ENCODE measurements at regions not wholly inside any gene's neighbourhood (a gene's known extent, or its start where the extent isn't known, plus 50 kb on each side); places are given as distances from the start of the nearest gene placed in this dataset.
"Not testable (repeated sequence)": the region's sequence is repeated elsewhere in the genome, so short reads cannot be mapped to it uniquely, and the experiment has no call there.

DNA sequence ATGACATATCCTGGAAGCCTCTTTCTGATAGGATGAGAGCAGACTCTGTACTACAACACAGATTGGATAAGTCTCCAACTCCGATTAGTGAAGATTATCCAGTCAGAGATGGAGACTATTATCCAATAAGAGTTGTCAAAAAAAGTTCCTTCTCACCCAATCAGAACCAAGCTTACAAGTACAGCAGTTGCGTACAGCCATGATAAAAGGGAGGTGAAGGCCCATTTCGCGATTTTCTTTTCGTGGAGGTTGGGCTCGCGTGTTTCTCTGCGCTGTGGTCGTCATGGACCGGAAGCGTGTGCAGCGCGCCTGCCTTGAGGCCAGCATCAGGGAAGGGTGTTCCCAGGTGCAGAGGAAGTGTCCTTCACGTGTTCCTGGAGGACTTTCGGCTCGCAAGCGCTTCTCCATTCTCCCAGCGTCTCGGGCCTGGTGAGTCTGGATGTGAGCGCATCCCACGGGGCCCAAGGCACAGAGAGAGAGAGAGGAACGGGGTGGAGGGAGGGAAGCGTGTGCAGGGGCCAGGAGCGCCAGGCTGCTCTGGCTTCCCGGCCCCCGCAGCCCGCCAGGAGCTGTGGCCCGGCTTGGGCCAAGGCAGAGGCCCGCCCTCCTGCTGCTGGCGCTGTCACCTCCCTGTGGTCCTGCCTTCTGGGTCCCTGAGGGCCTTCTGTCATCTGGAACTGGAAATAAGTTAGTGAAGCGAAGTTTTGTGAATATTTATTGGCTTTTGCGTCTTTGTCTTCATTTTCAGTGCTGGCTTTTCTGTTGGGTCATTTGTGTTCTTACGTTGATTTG is 53.9 kb downstream of the CDRT15L2 start:
- not testable (repeated sequence) for DNase-seq

DNA sequence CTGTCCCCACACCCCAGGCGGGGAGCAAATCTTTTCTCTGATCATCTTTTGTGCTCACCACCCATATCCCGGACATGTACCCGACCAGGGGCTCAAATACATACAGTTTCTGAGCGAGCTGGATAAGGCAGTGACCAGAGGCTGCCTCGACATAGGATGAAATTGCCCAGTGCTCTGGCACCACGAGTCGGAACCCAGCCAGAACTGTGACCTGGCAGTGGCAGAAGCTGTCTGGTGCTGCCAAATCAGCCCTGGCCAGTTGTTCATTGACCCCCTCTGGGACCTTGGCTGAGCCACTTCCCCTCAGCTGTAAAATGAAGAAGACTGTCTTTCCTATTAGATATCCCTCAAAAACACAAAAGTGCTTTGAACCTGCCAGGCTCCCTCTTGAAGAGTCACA is 60.6 kb downstream of the CDRT15L2 start:
- not testable (repeated sequence) for DNase-seq

DNA sequence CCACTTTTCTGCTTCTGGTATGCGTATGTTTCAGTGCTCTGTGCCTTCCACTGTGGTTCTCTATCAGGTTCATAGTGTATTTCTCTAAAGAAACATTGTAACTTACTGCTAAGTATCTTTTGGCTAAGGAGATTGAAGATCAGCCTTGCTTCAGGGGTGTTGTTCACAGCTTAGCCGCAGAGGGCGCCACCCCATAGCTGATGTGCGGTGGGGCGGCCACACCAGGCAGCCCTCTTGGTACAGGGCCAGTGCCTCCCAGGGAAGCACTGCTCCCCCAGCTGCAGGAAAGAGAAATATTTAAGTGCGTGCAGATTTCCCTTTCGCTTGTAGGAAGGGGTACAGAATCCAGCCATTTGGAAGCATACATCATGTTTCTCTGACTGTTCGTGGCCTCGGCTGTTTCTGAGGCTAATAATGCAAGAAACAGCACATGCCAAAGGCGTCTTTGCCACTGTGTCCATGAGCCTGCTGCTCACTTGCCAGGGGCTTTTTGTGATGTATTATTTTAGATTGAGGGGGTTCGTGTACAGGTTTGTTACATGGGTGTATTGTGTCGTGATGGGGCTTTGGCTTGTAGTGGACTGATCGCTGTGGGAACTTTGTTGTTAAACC is 67.2 kb downstream of the CDRT15L2 start:
- peak; percentile 51 for DNase-seq

DNA sequence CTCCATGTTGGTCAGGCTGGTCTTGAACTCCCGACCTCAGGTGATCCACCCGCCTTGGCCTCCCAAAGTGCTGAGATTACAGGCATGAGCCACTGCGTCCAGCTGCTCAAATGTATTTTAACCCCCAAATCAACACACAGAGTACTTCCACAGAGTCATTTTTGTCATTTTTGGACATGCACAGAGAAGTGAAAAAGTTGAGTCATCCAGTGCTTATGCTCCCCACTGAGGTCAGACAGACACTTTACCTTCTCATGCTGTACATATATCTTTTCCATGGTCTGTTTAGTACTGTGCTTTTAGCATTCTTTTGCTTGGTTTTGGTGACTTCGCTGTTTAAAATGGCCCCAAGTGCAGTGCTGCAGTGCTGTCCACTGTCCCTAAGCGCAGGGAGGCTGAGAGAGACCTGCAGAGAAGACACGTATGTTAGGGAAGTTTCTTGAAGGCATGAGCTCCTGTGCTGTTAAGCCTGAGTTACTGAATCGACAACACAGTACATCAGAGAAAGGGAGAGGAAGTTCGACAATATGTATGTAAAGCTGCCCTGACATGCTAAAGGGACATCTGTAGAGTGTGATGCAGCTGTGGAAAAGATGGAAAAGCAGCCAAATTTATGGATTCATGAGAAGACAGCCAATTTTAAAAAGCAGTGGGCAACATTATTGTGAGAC is 69.7 kb downstream of the CDRT15L2 start:
- DNase-seq: not testable (repeated sequence)

DNA sequence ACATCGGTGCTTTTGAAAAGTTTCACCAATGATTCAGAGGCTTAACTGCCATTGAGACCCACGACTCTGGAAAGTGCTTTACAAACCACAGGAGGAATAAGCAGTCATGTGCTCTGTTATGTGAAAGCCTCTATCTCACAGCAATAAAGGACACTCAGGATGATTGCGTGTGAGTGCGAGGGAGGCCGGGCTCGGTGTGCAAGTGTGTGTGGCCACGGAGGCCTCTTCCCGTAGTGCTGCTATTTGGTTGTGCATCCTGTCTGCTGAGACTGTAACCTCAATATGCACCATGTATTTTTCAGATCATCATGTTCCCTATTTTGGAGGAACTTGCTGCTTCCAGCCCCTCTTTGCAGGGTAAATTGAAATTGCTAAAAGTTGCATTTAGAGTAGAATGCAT is 71.5 kb downstream of the CDRT15L2 start:
- not testable (repeated sequence) for DNase-seq

DNA sequence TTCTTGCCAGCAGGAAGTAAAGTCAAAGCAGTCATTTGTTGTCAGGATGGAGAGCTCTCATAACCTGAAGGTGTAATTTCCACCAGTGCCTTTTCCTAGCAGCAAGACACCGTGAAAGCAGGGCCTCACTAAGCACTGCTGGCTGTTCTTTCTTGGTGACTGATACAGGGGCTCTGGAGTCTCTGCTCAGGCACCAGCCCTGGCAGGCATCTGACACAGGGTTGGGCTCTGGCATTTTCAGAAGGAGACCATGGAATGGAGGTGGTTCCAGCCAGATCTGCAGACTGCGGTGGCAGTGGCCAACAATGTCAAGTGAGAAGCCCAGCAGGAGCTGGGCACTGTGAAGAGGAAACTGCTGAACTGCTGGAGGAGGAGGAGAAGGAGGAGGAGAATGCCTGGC is 72.2 kb downstream of the CDRT15L2 start:
- not testable (repeated sequence) for DNase-seq

DNA sequence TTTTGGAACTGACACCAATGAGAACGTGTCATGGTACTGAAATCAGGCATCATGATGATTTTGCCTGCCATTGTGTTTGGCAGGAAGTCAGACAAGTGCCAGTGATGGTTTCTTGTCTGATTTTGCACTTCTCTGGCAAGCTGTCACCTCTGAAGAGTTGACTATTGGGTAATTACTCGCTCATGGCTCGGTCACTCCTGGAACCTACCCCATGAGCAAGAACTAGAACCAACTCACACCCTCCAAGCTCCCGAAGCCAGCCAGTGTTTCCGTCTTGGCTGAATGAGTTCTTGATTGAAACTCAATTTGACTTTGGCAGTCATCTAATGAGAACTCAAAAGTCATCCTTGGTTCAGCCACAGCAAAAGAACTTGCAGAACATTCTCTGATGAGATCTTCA is 73.9 kb downstream of the CDRT15L2 start:
- not testable (repeated sequence) for DNase-seq

DNA sequence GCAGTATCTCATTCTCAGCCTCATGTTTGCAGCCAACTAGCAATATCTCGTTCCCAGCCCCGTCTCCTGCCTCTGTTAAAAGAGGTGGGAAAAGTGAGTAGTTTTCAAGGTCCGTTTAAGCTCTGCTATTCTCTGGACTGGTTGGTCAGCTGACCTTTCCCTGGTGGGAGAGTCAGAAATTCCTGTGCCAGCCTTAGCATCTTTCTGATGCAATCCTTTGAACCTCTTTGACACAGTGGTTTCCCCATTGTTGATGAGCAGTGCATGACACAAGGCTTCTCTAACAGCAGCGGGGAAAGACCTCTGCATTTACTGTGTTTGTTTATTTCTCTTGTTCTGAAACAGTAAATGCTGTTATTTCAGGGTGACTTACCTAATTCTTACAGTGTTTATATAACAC is 74.6 kb downstream of the CDRT15L2 start:
- DNase-seq: not testable (repeated sequence)

DNA sequence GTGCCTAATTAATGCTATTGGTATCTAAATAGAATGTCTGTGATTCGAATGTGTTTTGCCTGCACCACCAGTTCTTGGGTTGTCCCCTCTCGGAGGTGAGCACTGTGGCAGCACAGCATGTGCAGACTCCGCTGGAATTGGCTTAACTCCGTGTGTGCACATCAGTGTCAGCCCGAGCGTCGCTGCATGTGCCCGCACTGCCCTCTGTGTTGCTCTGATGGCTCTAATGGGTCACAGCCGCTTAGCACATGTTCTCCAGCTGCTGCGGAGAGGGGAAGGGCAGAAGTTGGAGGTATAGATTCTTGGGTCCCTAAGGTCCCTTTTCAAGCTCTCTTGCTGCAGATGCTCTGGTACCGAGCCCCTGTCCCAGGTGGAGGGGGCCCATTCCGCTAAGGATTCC is 75.1 kb downstream of the CDRT15L2 start:
- DNase-seq: not testable (repeated sequence)

DNA sequence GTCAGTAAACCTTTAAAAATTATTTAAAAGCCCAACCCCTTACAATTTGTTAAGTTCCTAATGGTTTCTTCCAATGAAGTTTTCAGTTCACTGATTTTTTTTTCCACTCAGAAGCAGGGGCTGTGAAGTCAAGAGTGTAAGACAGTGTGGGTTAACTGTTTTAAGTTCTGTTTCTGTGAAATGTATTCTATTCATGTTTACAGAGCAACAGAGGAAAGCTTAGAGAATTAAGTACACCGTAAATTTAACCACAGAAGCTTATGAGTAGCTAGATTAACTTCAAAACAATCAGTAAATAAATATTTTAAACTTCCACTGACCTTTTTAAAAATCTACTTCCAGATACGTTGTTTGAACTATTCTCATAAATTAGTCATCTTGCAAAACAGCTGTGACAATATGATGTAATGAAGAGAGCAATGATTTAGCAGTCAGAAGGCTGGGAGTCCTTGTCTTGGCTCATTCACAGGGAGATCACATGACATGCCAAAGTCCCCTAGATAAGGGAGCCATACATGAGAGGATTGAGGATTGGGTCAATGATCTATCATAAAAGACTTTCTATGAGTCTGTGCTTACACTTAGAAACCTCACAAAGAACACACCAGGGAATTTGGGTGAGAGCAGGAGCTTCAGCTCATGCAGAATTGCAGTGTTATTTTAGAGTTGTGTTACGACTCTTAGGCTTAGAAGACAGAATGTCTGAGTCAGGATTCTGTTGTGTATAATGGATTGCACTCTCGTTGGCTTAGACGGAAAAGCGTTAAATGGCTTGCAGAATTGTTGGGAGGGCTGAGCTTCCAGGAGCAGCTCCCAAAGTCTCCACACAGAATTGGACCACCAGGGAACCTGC is 85.8 kb downstream of the CDRT15L2 start:
- not testable (repeated sequence) for DNase-seq

DNA sequence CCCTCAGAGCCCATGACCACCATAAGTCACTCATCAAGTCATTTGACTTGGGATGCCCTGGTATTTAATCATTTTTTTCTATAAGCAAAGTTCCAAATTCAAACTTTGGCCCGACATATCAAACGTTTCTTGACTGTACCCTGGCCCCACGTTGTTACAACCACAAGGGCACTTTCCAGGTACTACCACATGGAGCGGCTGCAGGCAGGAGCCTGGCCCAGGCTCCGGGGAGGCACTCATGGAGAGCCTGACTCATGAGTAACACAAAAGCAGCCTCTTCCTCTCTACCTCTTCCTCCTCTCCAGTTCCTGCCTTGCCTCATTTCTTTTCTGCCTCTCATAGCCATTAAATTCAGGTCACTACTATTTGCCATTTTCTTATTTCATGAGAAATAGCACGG is 87.2 kb downstream of the CDRT15L2 start:
- not testable (repeated sequence) for DNase-seq

DNA sequence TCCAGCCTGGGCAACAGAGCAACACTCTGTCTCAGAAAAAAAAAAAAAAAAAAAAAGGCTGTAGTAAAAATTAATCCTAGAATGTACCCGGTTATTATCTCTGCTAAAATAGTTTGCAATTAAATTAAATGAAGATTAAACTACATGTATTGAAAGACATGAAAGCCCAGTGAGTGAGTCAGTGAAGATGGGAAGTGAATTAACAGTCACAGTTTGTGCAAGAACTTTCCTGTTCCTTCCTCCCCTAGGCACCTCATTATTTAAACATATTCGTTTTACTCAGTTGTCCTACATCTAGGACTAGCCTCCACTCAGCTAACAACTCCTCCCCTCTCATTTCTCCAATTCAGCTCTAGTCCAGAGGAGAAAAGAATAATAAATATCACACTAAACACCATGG is 88.2 kb downstream of the CDRT15L2 start:
- not testable (repeated sequence) for DNase-seq

DNA sequence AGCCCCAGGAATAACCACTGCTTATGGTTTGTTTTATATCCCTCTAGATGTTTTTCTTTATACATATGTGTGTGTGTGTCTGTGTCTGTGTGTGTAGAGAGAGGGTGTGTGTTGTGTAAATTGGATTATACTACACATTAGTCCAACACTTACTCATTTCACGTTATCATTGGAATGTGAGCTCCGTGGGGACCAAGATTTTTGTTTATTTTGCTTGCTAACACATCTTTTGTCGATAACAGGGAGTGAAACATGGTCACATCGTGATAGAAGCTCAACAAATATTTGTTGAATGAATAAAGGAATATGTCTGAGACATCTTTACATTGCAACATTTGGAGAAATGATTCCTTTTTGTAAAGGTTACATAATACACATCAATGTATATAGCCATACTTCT is 88.8 kb downstream of the CDRT15L2 start:
- DNase-seq: not testable (repeated sequence)

DNA sequence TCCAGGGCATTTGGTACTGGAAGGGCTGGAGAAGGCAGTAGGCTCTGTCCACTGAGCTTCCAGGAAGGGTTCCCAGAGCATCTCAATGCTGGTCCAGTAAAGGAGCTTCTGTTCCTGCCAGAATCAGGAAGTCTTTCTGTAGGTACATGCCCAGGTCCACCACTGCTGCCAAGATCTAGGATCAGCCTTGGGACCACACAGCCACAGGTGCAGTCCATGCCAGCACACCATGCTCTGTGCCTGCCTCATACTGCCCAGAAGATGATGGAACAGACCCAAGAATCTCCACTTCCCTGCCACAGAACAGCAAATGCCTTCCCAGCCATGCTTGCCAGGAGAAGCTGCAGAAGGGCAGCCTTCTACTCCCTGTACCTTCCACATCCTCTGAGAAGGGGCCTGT is 89.3 kb downstream of the CDRT15L2 start:
- not testable (repeated sequence) for DNase-seq

DNA sequence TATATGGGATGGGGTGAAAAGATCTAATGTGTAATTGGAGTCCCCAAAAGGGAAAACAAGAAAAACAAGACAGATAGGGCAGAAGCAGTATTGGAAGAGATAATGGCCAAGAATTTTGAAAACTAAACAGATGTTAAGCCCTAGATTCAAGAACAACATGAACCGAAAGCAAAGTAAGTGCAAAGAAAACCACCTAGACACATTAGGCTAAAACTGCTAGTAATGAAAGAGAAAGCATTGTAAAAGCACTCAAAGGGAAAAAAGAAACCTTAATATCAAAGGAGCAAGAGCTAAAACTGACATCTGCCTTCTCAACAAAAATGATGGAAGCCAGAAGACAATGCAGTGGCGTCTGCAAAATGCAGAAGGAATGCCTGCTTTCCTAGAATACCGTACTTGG is 91.0 kb downstream of the CDRT15L2 start:
- DNase-seq: not testable (repeated sequence)

DNA sequence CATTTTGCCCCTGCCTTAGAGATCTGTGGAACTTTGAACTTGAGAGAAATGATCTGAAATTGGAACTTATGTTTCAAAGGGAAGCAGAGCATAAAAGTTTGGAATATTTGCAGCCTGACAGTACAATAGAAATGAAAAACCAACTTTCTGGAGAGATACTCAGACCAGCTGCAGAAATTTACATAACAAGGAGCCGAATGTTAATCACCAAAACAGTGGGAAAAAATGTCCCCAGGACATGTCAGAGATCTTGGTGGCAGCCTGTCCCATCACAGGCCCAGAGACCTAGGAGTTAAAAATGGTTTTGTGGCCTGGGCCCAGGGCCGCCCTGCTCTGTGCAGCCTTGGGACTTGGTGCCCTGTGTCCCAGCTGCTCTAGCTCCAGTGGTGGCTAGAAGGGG is 94.8 kb downstream of the CDRT15L2 start:
- DNase-seq: not testable (repeated sequence)

DNA sequence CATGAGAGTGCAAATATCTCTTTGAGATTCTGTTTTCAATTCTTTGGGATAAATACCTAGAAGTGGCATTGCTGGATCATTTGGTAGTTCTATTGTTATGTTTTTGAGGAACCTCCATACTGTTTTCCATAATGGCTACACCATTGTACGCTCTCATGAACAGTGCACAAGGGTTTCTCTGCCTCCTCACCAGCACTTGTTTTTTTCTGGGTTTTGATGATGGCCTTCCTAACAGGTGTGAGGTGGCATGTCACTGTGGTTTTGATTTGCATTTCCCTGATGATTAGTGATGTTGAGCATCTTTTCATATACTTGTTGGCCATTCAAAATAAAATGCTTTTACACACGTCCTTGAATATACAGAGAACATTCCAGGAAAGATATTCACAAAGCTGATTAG is 96.2 kb downstream of the CDRT15L2 start:
- DNase-seq: not testable (repeated sequence)

DNA sequence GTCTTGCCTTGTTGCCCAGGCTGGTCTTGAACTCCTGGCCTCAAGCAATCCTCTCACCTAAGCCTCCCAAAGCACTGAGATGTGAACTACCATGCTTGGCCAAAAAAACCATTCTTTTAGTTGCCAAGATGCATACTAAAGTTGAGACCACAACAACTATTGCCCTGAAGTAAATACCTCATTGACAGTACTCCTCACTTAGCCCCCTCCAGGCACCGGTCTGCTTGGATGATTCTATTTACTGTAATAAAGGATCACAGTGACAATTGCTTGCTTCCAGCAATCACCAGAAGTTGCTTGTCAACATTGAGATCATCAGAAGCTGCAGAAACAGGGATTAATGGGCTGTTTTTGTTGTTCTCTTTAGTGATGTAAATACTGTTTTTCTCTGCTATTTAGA is 97.1 kb downstream of the CDRT15L2 start:
- not testable (repeated sequence) for DNase-seq

DNA sequence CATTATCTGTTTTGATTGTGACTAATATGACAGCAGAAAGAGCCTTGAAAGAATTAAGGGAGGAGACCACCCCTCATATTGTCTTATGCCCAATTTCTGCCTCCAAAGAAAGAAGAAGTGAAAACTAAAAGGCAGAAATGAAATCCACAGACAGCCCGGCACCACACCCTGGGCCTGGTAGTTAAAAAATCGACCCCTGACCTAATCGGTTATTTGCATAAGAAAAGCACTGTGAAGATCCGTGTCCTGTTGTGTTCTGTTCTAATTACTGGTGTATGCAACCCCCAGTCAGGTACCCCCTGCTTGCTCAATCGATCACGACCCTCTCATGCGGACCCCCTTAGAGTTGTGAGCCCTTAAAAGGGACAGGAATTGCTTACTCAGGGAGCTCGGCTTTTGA is 97.9 kb downstream of the CDRT15L2 start:
- not testable (repeated sequence) for DNase-seq

DNA sequence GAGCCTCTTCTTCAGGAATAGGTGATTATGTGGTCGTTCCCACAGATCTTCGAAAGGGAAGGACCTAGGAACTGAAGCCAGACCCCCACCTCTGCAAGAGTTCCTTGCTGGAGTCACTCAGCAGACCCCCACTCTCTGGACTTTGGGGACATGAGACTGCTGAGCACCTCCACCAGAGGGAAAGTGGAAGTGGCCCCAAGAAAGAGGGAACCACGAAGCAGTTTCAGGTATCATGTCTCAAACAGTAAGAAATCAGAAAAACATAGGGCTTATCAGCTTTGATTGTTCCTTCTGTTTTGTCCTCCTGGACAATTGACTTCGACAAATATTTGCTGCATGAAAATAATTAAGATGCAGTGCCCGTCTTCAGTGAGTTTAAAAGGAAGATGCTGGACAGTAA is 98.9 kb downstream of the CDRT15L2 start:
- not testable (repeated sequence) for DNase-seq

DNA sequence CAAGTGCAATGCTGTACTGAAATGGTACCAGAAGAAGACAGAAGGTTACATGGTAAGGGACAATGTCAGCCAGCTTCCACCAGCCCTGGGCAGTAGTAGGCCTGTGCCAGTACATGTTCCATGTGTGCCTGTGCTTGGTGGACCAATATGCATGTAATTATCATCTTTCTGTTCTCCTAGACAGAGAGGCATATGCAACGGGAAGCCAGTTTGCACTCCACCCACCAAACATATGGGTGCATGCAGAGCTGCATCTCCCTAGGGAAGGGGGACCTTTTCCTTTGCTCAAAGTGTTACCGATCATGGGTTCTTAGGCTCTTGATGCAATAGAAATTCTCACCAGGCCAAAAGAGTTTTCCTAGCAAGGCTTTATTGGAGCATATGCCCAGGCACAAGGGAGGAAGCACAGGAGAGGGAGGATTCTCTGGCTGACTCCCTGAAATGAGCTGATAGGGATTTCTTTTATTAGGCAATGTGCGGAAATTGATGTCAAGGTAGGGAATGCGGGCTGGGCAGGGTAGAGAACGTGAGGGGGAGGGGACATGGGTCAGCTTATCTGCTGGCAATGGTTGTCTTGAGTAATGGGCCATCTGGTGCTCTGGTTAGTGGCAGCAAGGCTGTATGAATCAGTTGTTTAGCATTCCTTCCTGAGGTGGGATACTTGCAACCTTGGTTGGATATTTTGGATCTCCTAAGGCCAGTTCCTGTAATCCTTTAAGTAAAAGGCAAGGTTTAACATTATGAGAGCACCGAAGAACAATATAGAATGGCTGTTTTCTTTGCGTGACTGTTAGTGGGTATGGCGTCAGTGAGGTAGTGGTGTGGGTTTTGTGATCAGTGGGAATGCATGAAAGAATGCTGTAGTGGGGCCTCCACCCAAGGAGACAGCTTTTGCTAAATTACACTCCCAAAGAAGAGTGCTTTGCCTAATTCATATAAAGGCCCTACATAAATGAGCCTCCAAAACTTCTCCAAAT is 102.5 kb downstream of the CDRT15L2 start:
- not testable (repeated sequence) for DNase-seq

Measured in NCI-H146 (cell line).